IPS DF 4.7 (cell line): ENCODE measurements at regions not wholly inside any gene's neighbourhood (a gene's known extent, or its start where the extent isn't known, plus 50 kb on each side); places are given as distances from the start of the nearest gene placed in this dataset.
"Not testable (repeated sequence)": the region's sequence is repeated elsewhere in the genome, so short reads cannot be mapped to it uniquely, and the experiment has no call there.

Experiments
- DNase-seq: peaks from one replicate; pipeline ENCODE4 v3.0.0-alpha.2; 2013; ENCODE audit warnings: low spot score; ENCODE audit errors: extremely low read depth

- no peak for DNase-seq
Measured at GRCh38 chr6:15956205-15957106, 172.4 kb upstream of the MYLIP start.

- DNase-seq: no peak
Measured at GRCh38 chr6:15955484-15955883, 173.4 kb upstream of the MYLIP start.

- DNase-seq: no peak
Measured at GRCh38 chr6:15953152-15953880, 175.6 kb upstream of the MYLIP start.

GRCh38 chr6:15952231-15953151, 176.4 kb upstream of the MYLIP start:
- DNase-seq: no peak

- no peak for DNase-seq
Measured at GRCh38 chr6:15950962-15951569, 177.8 kb upstream of the MYLIP start.

- DNase-seq: no peak
Measured at GRCh38 chr6:15949982-15950381, 178.9 kb upstream of the MYLIP start.

- DNase-seq: no peak
Measured at GRCh38 chr6:15948930-15949900, 179.7 kb upstream of the MYLIP start.

GRCh38 chr6:15947923-15948322, 181.0 kb upstream of the MYLIP start:
- no peak for DNase-seq

GRCh38 chr6:15947436-15947835, 181.4 kb upstream of the MYLIP start:
- DNase-seq: no peak

- DNase-seq: no peak
Measured at GRCh38 chr6:15946701-15947385, 182.0 kb upstream of the MYLIP start.

GRCh38 chr6:15945593-15946159, 183.2 kb upstream of the MYLIP start:
- DNase-seq: no peak

- DNase-seq: no peak
Measured at GRCh38 chr6:15943423-15943822, 185.5 kb upstream of the MYLIP start.

- no peak for DNase-seq
Measured at GRCh38 chr6:15941168-15941567, 187.7 kb upstream of the MYLIP start.

- DNase-seq: no peak
Measured at GRCh38 chr6:15938107-15938506, 190.8 kb upstream of the MYLIP start.

GRCh38 chr6:15937602-15938001, 191.3 kb upstream of the MYLIP start:
- no peak for DNase-seq

- no peak for DNase-seq
Measured at GRCh38 chr6:15936503-15936902, 192.4 kb upstream of the MYLIP start.

GRCh38 chr6:15935661-15936060, 193.2 kb upstream of the MYLIP start:
- DNase-seq: no peak

- not testable (repeated sequence) for DNase-seq
Measured at GRCh38 chr6:15931697-15932096, 197.2 kb upstream of the MYLIP start.

- DNase-seq: no peak
Measured at GRCh38 chr6:15930207-15930606, 198.7 kb upstream of the MYLIP start.
